ENCODE measurements at regions not wholly inside any gene's neighbourhood (a gene's known extent, or its start where the extent isn't known, plus 50 kb on each side); places are given as distances from the start of the nearest gene placed in this dataset.

- TF ChIP-seq CTCF (conservative IDR thresholded peaks at IDR 0.05 in 1 of 2, IDR thresholded peaks at IDR 0.05 in 1 of 2; ENCODE audit: extremely low read depth in 1 of 2, insufficient read depth in 1 of 2, low read depth in 1 of 2, low read length in 2 of 2) (no peak), EZH2 (IDR thresholded peaks at IDR 0.05; ENCODE audit: borderline replicate concordance, low read length) (no peak)
These were observed 211.7 kb downstream of the PMAIP1 start for GRCh38 chr18:60111525-60111924.

Data from mammary epithelial cell (primary cell).